ENCODE measurements at regions not wholly inside any gene's neighbourhood (a gene's known extent, or its start where the extent isn't known, plus 50 kb on each side); places are given as distances from the start of the nearest gene placed in this dataset.

GRCh38 chr12:25001311-25001710 is 52.4 kb upstream of the BCAT1 start:
- no peak for DNase-seq (ENCODE audit: low spot score)
- TF ChIP-seq CTCF (conservative IDR thresholded peaks at IDR 0.05; ENCODE audit: low read depth), result no peak
- no peak overlapping the region for H3K27ac ChIP-seq
- ChIA-PET POLR2A (ENCODE audit: low non-redundant PET) (no interaction called here), CTCF (interaction anchor here (0.8 to 1.4 kb wide), 2 partner anchors 135 to 152 kb away, joined by 4 to 7 read pairs; no protein-coding TSS in a partner anchor)

Data from RWPE1 (cell line).